RWPE2 (cell line): ENCODE measurements at regions not wholly inside any gene's neighbourhood (a gene's known extent, or its start where the extent isn't known, plus 50 kb on each side); places are given as distances from the start of the nearest gene placed in this dataset.

Source experiments
- ATAC-seq: fragments of 200-7000 bp; cut with Tn5 transposase; 3 replicates; pipeline ENCODE4 v1.9.1; 2021; ENCODE audit warnings: low read depth
- DNase-seq: peaks from one replicate; pipeline ENCODE4 v3.0.0-alpha.2; 2020; ENCODE audit warnings: low spot score
- H3K27ac ChIP-seq: fragments of 450-650 bp; 2 replicates; pipeline ENCODE4 v1.5.1; 2017; ENCODE audit warnings: mild to moderate bottlenecking; ENCODE audit not compliant: poor library complexity, severe bottlenecking
- H3K27me3 ChIP-seq: fragments of 250-450 bp; sonication (Bioruptor Pico); 2 replicates; pipeline ENCODE4 v1.5.1; 2021; ENCODE audit warnings: mild to moderate bottlenecking, moderate library complexity; ENCODE audit not compliant: insufficient read depth, poor library complexity, severe bottlenecking
- H3K36me3 ChIP-seq: fragments of 250-450 bp; sonication (Bioruptor Pico); 2 replicates; pipeline ENCODE4 v1.5.1; 2020; ENCODE audit warnings: low read depth, mild to moderate bottlenecking, moderate library complexity
- H3K4me1 ChIP-seq: fragments of 250-450 bp; sonication (Bioruptor Pico); 2 replicates; pipeline ENCODE4 v1.5.1; 2021; ENCODE audit warnings: mild to moderate bottlenecking, moderate library complexity; ENCODE audit not compliant: insufficient read depth, poor library complexity, severe bottlenecking
- H3K4me3 ChIP-seq: fragments of 250-450 bp; sonication (Bioruptor Pico); 2 replicates; pipeline ENCODE4 v1.5.1; 2021; ENCODE audit warnings: mild to moderate bottlenecking, moderate library complexity; ENCODE audit not compliant: severe bottlenecking
- H3K9me3 ChIP-seq: fragments of 250-450 bp; sonication (Bioruptor Pico); 2 replicates; pipeline ENCODE4 v1.5.1; 2021; ENCODE audit warnings: mild to moderate bottlenecking, moderate library complexity; ENCODE audit not compliant: severe bottlenecking
- TF ChIP-seq, protein P1 (sequence below): fragments of 450-650 bp; IDR thresholded peaks from one replicate; pipeline ENCODE4 v1.5.1; 2017; ENCODE audit warnings: mild to moderate bottlenecking, moderate library complexity; ENCODE audit not compliant: poor library complexity, severe bottlenecking

DNA sequence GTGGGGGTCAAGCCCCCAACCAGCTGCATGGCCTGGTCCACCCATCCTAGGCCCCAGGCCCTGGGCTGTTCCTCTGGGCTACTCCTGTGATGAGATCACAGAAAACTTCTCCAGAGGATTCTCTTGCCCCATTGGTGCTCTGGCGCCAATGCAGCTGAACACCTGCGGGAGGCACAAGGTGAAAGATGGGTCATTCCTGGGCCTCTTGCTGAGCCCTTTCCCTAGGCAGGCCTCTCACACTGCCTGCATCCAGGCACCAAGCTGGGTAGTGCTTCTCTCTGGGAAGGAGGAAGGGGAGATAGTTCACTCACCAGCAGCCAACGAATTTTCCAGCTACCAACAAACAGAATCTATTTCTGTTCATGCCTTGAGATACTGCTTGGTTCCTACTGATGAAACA, 142.1 kb downstream of the PXDC1 start:
- ATAC-seq = no peak
- H3K4me3 ChIP-seq = no peak overlapping the region
- no peaks in the 10 kb centered on the region for H3K36me3 ChIP-seq
- no peaks in the 10 kb centered on the region for H3K9me3 ChIP-seq
- no peak for DNase-seq
- peaks cover 37% of the 10 kb centered on the region for H3K4me1 ChIP-seq
- TF ChIP-seq, protein P1, sequence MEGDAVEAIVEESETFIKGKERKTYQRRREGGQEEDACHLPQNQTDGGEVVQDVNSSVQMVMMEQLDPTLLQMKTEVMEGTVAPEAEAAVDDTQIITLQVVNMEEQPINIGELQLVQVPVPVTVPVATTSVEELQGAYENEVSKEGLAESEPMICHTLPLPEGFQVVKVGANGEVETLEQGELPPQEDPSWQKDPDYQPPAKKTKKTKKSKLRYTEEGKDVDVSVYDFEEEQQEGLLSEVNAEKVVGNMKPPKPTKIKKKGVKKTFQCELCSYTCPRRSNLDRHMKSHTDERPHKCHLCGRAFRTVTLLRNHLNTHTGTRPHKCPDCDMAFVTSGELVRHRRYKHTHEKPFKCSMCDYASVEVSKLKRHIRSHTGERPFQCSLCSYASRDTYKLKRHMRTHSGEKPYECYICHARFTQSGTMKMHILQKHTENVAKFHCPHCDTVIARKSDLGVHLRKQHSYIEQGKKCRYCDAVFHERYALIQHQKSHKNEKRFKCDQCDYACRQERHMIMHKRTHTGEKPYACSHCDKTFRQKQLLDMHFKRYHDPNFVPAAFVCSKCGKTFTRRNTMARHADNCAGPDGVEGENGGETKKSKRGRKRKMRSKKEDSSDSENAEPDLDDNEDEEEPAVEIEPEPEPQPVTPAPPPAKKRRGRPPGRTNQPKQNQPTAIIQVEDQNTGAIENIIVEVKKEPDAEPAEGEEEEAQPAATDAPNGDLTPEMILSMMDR = no peak
- peak overlapping the region; percentile 88 for H3K27ac ChIP-seq
- no peaks in the 10 kb centered on the region for H3K27me3 ChIP-seq

DNA sequence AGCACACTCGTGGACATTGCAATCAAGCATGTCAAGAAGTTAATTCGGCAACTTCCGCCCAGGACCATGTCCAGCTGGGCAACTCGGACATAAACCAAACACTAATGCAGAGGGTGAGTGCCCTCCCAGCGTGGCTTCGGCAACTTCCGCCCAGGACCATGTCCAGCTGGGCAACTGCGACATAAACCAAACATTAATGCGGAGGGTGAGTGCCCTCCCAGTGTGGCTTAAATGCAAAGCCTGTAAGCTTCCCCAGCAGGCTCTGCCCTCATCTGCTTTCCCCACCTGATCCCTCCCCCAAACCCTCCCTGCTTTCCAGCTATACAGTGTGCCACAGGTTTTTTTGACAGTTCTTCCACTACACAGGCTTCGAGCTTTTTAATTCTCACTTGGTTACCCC, 143.4 kb downstream of the PXDC1 start:
- Histone ChIP-seq H3K36me3 (no peaks in the 10 kb centered on the region), H3K4me3 (no peak overlapping the region), H3K27ac (no peak overlapping the region), H3K9me3 (no peaks in the 10 kb centered on the region), H3K27me3 (no peaks in the 10 kb centered on the region), H3K4me1 (peaks cover 42% of the 10 kb centered on the region)
- ATAC-seq (no peak), DNase-seq (no peak)
- TF ChIP-seq, protein P1 = no peak

DNA sequence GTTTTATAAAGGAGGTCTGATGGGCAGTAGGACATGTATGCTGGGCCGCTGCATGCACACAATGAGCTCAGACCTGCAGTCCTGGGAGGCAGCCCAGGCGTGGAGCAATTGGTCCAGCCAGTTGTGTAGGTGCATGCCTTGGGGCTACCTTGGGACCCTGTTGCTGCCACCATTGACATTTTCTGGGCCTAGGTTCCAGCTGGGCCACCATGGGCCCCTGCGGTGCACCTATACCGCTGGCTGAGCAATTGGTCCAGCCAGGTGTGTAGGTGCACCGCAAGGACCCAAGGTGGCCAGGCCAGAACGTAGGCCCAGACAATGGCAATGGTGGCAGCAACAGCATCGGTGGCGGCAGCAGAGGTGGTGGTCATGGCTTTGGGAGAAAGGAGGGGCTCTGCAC, 143.9 kb downstream of the PXDC1 start:
- DNase-seq = no peak
- no peak for ATAC-seq
- TF ChIP-seq, protein P1 = no peak
- H3K9me3 ChIP-seq = peaks cover under 1% of the 10 kb centered on the region
- H3K36me3 ChIP-seq = no peaks in the 10 kb centered on the region
- H3K4me1 ChIP-seq = peaks cover 38% of the 10 kb centered on the region
- no peak overlapping the region for H3K27ac ChIP-seq
- no peaks in the 10 kb centered on the region for H3K27me3 ChIP-seq
- H3K4me3 ChIP-seq = no peak overlapping the region

DNA sequence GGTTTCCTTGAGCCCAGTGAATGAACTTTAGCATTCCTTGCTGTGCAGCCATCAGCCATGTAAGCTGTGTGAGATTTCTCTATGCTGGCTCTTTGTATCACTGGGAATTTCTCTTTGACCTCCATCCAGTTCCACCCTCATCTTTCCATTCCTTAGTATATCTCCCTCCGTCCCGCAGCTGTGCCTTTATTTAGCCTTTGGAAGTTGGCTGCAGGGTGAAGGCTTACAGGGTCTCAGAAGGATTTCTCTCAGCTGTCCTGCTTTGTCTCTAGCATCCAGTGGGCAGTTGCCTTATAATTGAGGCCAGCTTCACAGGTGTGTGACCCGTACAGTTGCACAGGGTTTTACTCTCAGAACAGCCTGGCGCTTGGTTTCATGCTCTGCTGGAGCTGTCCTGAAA, 144.3 kb downstream of the PXDC1 start:
- DNase-seq = no peak
- Histone ChIP-seq H3K36me3 (no peaks in the 10 kb centered on the region), H3K27me3 (no peaks in the 10 kb centered on the region), H3K27ac (no peak overlapping the region), H3K4me3 (no peak overlapping the region), H3K9me3 (peaks cover 5% of the 10 kb centered on the region), H3K4me1 (peaks cover 35% of the 10 kb centered on the region)
- TF ChIP-seq, protein P1 = no peak
- ATAC-seq = no peak

DNA sequence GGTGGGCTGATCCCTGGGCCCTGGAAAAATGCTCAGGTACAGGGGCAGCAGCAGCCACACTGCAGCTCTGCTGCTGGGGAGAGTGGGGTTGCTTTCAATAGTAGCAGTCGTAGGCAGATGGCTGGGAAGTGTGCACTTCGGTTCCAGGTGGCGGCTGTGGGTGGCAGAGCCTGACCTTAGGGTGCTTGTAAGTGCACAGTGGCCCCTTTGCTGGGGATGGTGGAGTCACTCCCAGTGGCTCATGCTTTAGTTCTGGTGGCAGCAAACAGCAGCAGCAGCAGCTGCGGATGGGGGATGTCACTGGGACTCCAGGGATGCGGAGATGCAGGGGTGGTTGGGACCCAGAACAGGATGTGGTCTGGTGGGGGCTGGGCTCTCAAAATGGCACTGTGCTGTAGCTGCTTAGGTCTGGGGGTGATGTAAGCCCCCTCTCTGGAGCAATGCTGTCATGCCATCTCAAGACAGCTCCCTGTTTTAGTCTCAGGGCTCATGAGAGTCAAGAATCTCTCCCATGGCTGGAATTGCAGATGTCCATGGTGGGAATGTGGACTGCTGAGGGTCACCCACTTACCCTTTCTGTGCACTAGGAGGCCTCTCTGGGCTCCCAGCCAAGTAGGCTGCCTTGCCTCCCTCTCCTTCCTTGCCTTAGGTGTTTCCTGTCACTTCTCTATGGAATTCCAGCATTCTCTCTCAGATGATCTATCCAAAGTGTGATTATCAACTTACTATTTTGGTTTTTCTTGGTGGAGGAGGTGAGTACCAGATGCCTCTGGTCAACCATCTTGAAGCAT, 146.7 kb upstream of the SLC22A23 start:
- TF ChIP-seq, protein P1 = no peak
- ATAC-seq = peak; percentile 76
- Histone ChIP-seq H3K27me3 (no peaks in the 10 kb centered on the region), H3K4me3 (no peak overlapping the region), H3K4me1 (peaks cover 7% of the 10 kb centered on the region), H3K9me3 (peaks cover 7% of the 10 kb centered on the region), H3K36me3 (no peaks in the 10 kb centered on the region), H3K27ac (no peak overlapping the region)
- no peak for DNase-seq
